ENCODE measurements at regions not wholly inside any gene's neighbourhood (a gene's known extent, or its start where the extent isn't known, plus 50 kb on each side); places are given as distances from the start of the nearest gene placed in this dataset.
A peak's percentile ranks its signal among the peaks of the same experiment; 100 is the strongest.

GRCh38 chr12:45102818-45103217 lies 51.9 kb upstream of the DBX2 start:
- no peak for DNase-seq (ENCODE audit: low read depth in 4 of 4, low spot score in 3 of 4)

- DNase-seq (ENCODE audit: low read depth in 4 of 4, low spot score in 3 of 4), result no peak
These were observed 55.1 kb upstream of the DBX2 start for GRCh38 chr12:45105996-45106395.

DNA sequence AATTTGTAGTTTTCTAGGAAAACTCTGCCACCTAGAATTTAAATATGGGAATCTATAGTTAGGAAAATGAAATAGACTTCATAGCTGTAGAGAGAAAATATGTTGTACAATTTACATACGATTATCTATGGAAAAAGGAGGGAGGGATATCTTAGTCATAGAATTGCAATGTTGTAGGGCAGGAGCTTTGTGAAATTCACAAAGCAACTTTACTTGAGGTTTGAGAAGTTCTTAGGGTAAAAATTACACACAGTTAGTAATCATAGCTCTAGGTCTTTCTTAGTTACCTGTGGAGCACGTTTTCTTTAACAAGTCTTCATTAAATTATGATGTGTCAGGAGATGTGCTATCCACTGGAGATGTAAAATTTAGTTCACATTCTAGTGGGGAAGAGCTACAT lies 61.4 kb upstream of the DBX2 start:
- DNase-seq (ENCODE audit: low read depth in 4 of 4, low spot score in 3 of 4), result no peak

GRCh38 chr12:45121224-45121623 lies 70.3 kb upstream of the DBX2 start:
- no peak for DNase-seq (ENCODE audit: low read depth in 4 of 4, low spot score in 3 of 4)

DNA sequence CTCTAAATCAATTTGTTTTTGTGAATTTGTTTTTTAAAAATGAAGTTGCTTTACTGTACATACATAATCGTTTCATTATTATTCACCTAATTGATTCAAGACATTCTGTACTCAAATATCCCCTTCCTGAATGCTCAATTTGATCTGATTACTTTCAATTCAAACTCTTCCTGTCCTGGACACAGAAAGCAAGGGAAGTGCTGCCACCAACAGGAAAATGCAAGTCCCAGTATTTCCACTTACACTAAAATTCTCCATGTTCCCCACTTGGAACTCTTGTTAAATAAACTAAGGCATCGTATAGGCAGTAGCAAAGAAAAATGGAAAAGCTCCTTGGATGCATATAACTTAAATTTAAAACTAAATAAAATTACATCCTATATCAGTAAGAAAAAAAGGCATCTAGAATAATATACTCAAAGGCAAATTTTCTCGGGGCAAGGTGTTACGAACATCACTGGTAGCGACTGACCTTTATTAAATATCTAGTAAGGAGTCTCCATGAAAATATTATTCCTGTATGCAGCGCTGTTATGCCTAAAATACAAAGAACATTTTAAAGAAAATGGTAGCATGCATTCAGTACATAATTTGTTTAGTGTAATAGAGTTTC lies 72.0 kb upstream of the DBX2 start:
- peak in 1 of 4 donors; percentile 2 for DNase-seq (ENCODE audit: low read depth in 4 of 4, low spot score in 3 of 4)

DNA sequence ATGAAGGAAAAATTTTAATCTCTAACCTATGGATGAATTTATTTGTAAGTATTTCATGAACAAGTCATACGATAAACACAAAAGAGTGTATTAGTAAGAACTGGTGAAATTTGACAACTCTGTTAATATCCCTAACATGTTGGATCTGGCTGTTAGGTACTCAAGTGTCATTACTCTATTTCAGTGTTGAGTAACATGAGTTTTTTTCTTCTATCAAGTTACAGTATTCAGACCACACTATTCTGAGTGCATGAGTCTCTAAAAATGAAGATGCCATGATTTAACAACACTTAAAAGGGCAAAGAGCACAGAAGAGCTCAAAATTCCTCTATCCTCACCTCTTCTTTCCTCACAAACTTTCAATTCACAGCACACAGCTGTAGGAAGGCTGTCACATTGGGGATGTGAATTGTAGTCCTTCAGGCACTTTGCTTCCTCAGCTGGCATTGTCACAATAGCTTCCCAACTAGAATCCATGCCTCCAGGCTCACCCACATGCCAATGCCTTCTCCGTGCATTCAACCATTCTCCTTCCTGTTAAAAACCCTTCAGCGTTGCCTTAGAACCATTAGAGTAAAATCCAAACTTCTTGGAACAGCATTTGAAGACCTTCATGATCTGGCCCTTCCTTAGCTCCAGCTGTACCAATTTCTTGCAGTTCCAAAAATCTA lies 73.7 kb upstream of the DBX2 start:
- no peak for DNase-seq (ENCODE audit: low read depth in 4 of 4, low spot score in 3 of 4)

GRCh38 chr12:45125997-45126396 lies 75.1 kb upstream of the DBX2 start:
- no peak for DNase-seq (ENCODE audit: low read depth in 4 of 4, low spot score in 3 of 4)

DNA sequence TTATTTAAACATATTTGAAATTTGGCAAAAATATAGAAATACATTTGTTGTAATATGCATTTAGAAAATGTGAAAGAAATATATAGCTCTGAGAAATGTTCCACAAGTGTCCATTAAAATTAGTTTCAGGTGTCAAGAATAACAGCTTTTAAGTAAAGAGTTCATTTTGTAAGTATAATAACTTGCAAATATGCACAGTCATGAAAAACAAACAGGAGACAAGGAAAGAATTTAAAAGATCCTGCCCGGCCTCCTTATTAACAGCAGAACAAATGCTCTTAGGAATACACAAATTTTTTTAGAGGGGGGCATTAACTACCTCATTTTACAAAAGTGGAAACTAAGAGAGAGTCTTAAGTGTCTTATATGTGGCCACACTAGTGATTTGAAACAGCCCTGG lies 77.7 kb upstream of the DBX2 start:
- DNase-seq (ENCODE audit: low read depth in 4 of 4, low spot score in 3 of 4), result no peak

- peak; percentile 8 to 58 (median 40) for DNase-seq (ENCODE audit: low read depth in 4 of 4, low spot score in 3 of 4)
These were observed 80.0 kb upstream of the DBX2 start for GRCh38 chr12:45130881-45131281.

- no peak for DNase-seq (ENCODE audit: low read depth in 4 of 4, low spot score in 3 of 4)
These were observed 80.6 kb upstream of the DBX2 start for GRCh38 chr12:45131506-45131905.

DNA sequence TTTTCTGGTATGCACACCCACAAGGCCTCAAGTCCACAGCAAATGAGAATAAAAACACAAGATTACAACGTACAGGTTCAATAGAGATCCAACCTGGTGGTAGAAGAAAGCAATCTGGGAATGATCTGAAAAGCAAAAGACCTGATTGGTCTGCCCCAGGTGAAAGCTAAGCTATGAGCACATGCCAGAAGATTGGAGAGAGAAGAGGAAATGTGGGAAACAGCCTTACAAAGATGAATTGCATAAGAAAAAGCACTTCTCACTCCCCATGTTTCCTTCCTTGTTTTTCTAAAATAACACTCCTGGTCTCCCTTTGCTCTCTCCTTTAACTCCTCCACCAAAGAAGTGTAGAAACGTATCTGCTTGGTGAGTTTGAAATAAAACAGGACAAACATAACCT lies 77.3 kb upstream of the ANO6 start:
- no peak for DNase-seq (ENCODE audit: low read depth in 4 of 4, low spot score in 3 of 4)

GRCh38 chr12:45148006-45148405 lies 67.9 kb upstream of the ANO6 start:
- DNase-seq (ENCODE audit: low read depth in 4 of 4, low spot score in 3 of 4), result no peak

GRCh38 chr12:45148619-45149018 lies 67.3 kb upstream of the ANO6 start:
- DNase-seq (ENCODE audit: low read depth in 4 of 4, low spot score in 3 of 4), result no peak

- DNase-seq (ENCODE audit: low read depth in 4 of 4, low spot score in 3 of 4), result no peak
These were observed 50.6 kb upstream of the ANO6 start for GRCh38 chr12:45165284-45165683.

DNA sequence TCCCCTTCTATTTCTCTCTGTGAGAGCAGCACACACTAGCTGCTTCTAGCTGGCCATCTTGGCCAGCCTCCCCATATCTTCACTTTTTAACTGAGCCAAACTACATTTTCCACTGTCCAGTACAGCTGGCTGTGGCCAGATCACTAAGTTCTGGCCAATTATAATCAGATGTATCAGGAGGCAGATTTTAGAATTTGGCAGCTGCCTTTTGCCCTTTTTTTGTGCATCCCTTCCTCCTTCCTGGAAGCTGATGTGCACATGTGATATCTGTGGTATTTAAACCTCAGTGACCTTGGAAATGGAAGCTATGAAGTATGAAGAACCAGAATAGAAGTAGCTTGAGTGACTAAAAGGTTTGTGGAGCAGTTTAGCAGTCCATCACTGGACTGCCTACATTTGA lies 49.8 kb upstream of the ANO6 start:
- DNase-seq (ENCODE audit: low read depth in 4 of 4, low spot score in 3 of 4), result no peak
